C4-2B (cell line): ENCODE measurements at regions not wholly inside any gene's neighbourhood (a gene's known extent, or its start where the extent isn't known, plus 50 kb on each side); places are given as distances from the start of the nearest gene placed in this dataset.

ENCODE experiments used
- H3K27ac ChIP-seq: fragments of 450-650 bp; 2 replicates; pipeline ENCODE4 v1.5.1; 2017
- CTCF ChIP-seq: fragments of 450-650 bp; conservative IDR thresholded peaks from 2 replicates; pipeline ENCODE4 v1.5.1; 2017; ENCODE audit warnings: mild to moderate bottlenecking
- ZFX ChIP-seq: fragments of 450-650 bp; IDR thresholded peaks from 2 replicates; pipeline ENCODE4 v1.6.1; 2017

GRCh38 chr15:77807611-77808010 is 174.9 kb upstream of the LINGO1 start:
- no peak overlapping the region for H3K27ac ChIP-seq
- TF ChIP-seq ZFX (no peak), CTCF (no peak)

GRCh38 chr15:77807115-77807514 is 174.4 kb upstream of the LINGO1 start:
- TF ChIP-seq ZFX (no peak), CTCF (no peak)
- no peak overlapping the region for H3K27ac ChIP-seq

GRCh38 chr15:77804210-77804609 is 171.5 kb upstream of the LINGO1 start:
- H3K27ac ChIP-seq: no peak overlapping the region
- TF ChIP-seq CTCF (no peak), ZFX (no peak)

- H3K27ac ChIP-seq: no peak overlapping the region
- TF ChIP-seq CTCF (no peak), ZFX (no peak)
These were observed 170.8 kb upstream of the LINGO1 start for GRCh38 chr15:77803487-77803886.

GRCh38 chr15:77800305-77800704 is 167.6 kb upstream of the LINGO1 start:
- TF ChIP-seq CTCF (no peak), ZFX (no peak)
- peak overlapping the region; percentile 63 for H3K27ac ChIP-seq

GRCh38 chr15:77798847-77799246 is 166.1 kb upstream of the LINGO1 start:
- TF ChIP-seq ZFX: no peak
- no peak for TF ChIP-seq CTCF
- peak overlapping the region; percentile 63 for H3K27ac ChIP-seq

GRCh38 chr15:77798151-77798835 is 165.6 kb upstream of the LINGO1 start:
- peak; percentile 38; the same call in 1 of the 2 replicates for TF ChIP-seq ZFX
- TF ChIP-seq CTCF: no peak
- peak overlapping the region; percentile 63 for H3K27ac ChIP-seq
